ENCODE measurements at regions not wholly inside any gene's neighbourhood (a gene's known extent, or its start where the extent isn't known, plus 50 kb on each side); places are given as distances from the start of the nearest gene placed in this dataset.

DNA sequence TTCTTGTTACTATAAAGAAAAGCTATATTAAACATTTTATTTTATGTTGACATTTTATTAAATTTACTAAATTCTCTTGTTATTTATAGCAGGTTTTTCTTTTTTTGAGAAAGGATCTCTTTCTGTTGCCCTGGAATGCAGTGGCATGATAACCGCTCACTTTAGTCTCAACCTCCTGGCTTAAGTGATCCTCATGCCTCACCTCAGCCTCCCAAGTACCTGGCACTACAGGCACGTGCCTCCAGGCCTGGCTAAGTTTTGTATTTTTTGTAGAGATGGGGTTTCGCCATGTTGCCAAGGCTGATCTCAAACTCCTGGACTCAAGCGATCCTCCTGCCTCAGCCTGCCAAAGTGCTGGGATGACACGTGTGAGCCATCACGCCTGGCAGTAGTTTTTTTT, 280.2 kb upstream of the C9orf72 start:
- TF ChIP-seq CTCF (IDR thresholded peaks at IDR 0.05) (no peak), POLR2A (IDR thresholded peaks at IDR 0.05) (no peak)

Measured in right lobe of liver (tissue), 4 donors.